Thyroid gland (tissue), 4 donors: ENCODE measurements at regions not wholly inside any gene's neighbourhood (a gene's known extent, or its start where the extent isn't known, plus 50 kb on each side); places are given as distances from the start of the nearest gene placed in this dataset.
"Not testable (repeated sequence)": the region's sequence is repeated elsewhere in the genome, so short reads cannot be mapped to it uniquely, and the experiment has no call there.

Source experiments
- DNase-seq, 2 donors: peaks; one replicate each; pipeline ENCODE4 v3.0.0-alpha.2; 2019
- H3K27ac ChIP-seq, 3 donors: fragments of 200-600 bp; sonication (generic); 1 replicate in 2 of 3; 2 replicates in 1 of 3; pipeline ENCODE4 v1.5.1; 2016 to 2019; ENCODE audit warnings: mild to moderate bottlenecking in 1 of 3, moderate library complexity in 1 of 3
- H3K27me3 ChIP-seq: fragments of 200-600 bp; sonication (generic); one replicate; pipeline ENCODE4 v1.5.1; 2019
- H3K36me3 ChIP-seq, 2 donors: fragments of 200-600 bp; sonication (generic); one replicate each; pipeline ENCODE4 v1.5.1; 2016 to 2019
- H3K4me1 ChIP-seq, 2 donors: fragments of 200-600 bp; sonication (generic); one replicate each; pipeline ENCODE4 v1.5.1; 2017 to 2019
- H3K4me3 ChIP-seq, 3 donors: fragments of 200-600 bp; sonication (generic); replicated peaks in 1 of 3; 1 replicate in 2 of 3; 2 replicates in 1 of 3; pipeline ENCODE4 v1.5.1; 2016; ENCODE audit warnings: mild to moderate bottlenecking in 1 of 3
- H3K9me3 ChIP-seq: fragments of 200-600 bp; sonication (generic); one replicate; pipeline ENCODE4 v1.5.1; 2017
- CTCF ChIP-seq, 6 experiments: fragments of 200-600 bp in 3 of 6; fragments of 450-650 bp in 3 of 6; sonication (generic) in 3 of 6; IDR thresholded peaks; one replicate each; pipeline ENCODE4 v1.5.1; 2016 to 2019; ENCODE audit warnings: antibody characterized with exemption in 6 of 6, mild to moderate bottlenecking in 2 of 6, inconsistent platforms in 1 of 6, moderate library complexity in 1 of 6
- POLR2A ChIP-seq, 2 donors: fragments of 450-650 bp; IDR thresholded peaks; one replicate each; pipeline ENCODE4 v1.6.1; 2017; ENCODE audit warnings: antibody characterized with exemption in 2 of 2, mild to moderate bottlenecking in 2 of 2, moderate library complexity in 1 of 2
- WGBS, 2 donors: methylation state at CpG; one replicate each; pipeline ENCODE4 v1.1.5; 2017; 5-methylcytosine and 5-hydroxymethylcytosine counted together
- intact Hi-C: fragments of 100-400 bp; cut with DNase I; formaldehyde crosslinking; loops from one replicate; pipeline ENCODE4 v1.15.1; 2023

DNA sequence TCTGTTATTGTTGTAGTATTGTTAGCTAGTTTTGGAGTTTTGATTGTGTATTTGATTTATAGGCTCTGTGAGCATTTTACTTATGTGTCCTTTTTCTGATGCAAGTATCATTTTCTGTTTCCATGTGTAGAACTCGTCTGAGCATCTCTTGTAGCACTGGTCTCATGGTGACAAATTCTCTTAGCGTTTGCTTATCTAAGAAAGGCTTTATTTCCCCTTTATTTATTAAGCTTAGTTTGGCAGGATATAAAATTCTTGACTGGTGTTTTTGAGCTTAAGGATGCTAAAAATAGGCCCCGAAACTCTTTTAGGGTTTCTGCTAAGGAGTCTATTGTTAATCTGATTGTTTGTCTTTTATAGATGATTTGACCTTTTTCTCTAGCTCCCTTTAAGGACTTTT, 57.6 kb upstream of the THUMPD2 start:
- H3K27ac ChIP-seq = no peak overlapping the region
- no peak for DNase-seq
- no peak overlapping the region for H3K4me3 ChIP-seq
- TF ChIP-seq POLR2A (IDR thresholded peaks at IDR 0.05) (no peak), CTCF (IDR thresholded peaks at IDR 0.05) (no peak)
- H3K27me3 ChIP-seq = no peaks in the 10 kb centered on the region
- 90 to 93% methylated on average over 3 of the region's 3 CpGs for WGBS, 2 donors
- no peaks in the 10 kb centered on the region for H3K4me1 ChIP-seq
- intact Hi-C loops = no loop called here
- H3K9me3 ChIP-seq = no peaks in the 10 kb centered on the region
- H3K36me3 ChIP-seq = no peaks in the 10 kb centered on the region

DNA sequence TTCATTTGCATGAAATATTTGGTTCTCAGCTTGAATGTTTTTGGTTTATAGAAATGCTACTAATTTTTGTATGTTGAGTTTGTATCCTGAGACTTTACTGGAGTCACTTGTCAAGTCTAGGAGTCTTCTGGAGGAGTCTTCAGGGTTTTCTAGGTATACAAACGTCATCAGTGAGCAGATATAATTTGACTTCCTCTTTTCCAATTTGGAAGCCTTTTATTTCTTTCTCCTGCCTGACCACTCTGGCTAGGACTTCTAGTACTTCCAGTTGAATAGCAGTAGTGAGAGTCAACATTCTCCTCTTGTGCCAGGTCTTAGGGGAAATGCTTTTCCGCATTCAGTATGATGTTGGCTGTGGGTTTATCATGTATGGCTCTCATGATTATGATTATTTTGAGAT, 55.4 kb upstream of the THUMPD2 start:
- no peaks in the 10 kb centered on the region for H3K4me1 ChIP-seq
- TF ChIP-seq CTCF (IDR thresholded peaks at IDR 0.05) = no peak
- no peak for TF ChIP-seq POLR2A (IDR thresholded peaks at IDR 0.05)
- DNase-seq = no peak
- no peaks in the 10 kb centered on the region for H3K9me3 ChIP-seq
- intact Hi-C loops = no loop called here
- no peaks in the 10 kb centered on the region for H3K36me3 ChIP-seq
- no peaks in the 10 kb centered on the region for H3K27me3 ChIP-seq
- H3K27ac ChIP-seq = no peak overlapping the region
- 96 to 97% methylated on average over 2 of the region's 2 CpGs for WGBS, 2 donors
- no peak overlapping the region for H3K4me3 ChIP-seq

- H3K4me3 ChIP-seq, H3K27me3 ChIP-seq, H3K9me3 ChIP-seq, H3K4me1 ChIP-seq, intact Hi-C loops, H3K27ac ChIP-seq, H3K36me3 ChIP-seq: not testable (repeated sequence)
- peak; percentile 11 to 28 for DNase-seq
- 61 to 68% methylated on average over 2 to 4 of the region's 4 CpGs for WGBS, 2 donors
These were observed 51.6 kb upstream of the THUMPD2 start for GRCh38 chr2:39830610-39831009.
